Tibial artery (tissue), 4 donors: ENCODE measurements at regions not wholly inside any gene's neighbourhood (a gene's known extent, or its start where the extent isn't known, plus 50 kb on each side); places are given as distances from the start of the nearest gene placed in this dataset.

Source experiments
- DNase-seq, 2 donors: peaks; one replicate each; pipeline ENCODE4 v3.0.0-alpha.2; 2019
- H3K27ac ChIP-seq, 2 donors: fragments of 200-600 bp; sonication (generic) in 1 of 2; 1 replicate in 1 of 2; 2 replicates in 1 of 2; pipeline ENCODE4 v1.5.1; 2018 to 2019; ENCODE audit warnings: mild to moderate bottlenecking in 1 of 2
- H3K27me3 ChIP-seq, 2 donors: fragments of 200-600 bp; sonication (generic) in 1 of 2; one replicate each; pipeline versions ENCODE4 v1.5.1 to v1.6.0; 2016 to 2019
- H3K36me3 ChIP-seq, 3 donors: fragments of 200-600 bp; sonication (generic) in 2 of 3; one replicate each; pipeline ENCODE4 v1.5.1; 2016 to 2019; ENCODE audit warnings: mild to moderate bottlenecking in 2 of 3
- H3K4me1 ChIP-seq, 4 donors: fragments of 200-600 bp; sonication (generic) in 2 of 4; 1 replicate in 3 of 4; 2 replicates in 1 of 4; pipeline ENCODE4 v1.5.1; 2016 to 2019
- H3K4me3 ChIP-seq, 2 donors: fragments of 200-600 bp; sonication (generic) in 1 of 2; 1 replicate in 1 of 2; 2 replicates in 1 of 2; pipeline ENCODE4 v1.5.1; 2018 to 2019; ENCODE audit warnings: mild to moderate bottlenecking in 2 of 2
- H3K9me3 ChIP-seq, 3 donors: fragments of 200-600 bp; sonication (generic) in 1 of 3; one replicate each; pipeline ENCODE4 v1.5.1; 2016 to 2019
- intact Hi-C: fragments of 100-400 bp; cut with DNase I; formaldehyde crosslinking; loops from one replicate; pipeline ENCODE4 v1.15.0; 2023; ENCODE audit warnings: low total_unique reads
- TF ChIP-seq, protein P1 (sequence below), 2 experiments: fragments of 200-600 bp in 1 of 2; fragments of 450-650 bp in 1 of 2; IDR thresholded peaks; one replicate each; pipeline ENCODE4 v1.5.1; 2017 to 2019; ENCODE audit warnings: antibody characterized with exemption in 2 of 2, mild to moderate bottlenecking in 1 of 2, moderate library complexity in 1 of 2

DNA sequence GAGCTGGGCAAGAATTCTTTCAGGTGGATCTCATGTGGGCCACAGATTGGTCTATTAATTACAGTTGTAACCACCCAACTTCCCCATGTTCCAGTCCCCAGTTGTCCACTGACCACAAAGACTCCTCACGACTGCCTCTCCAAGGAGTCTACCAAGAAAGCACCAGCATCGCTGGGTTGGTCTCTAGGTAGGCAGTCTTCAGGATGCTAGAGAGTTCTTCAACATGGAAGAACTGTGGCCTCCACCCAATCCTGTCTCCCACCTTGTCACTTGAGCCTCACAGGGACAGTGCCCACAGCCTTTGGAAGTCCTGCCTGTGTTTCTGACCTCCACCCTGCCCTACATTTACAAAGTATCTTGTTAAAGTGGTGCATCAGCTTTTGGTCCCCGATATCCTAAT, 184.7 kb upstream of the FN1 start:
- H3K4me1 ChIP-seq, result peaks cover 0 to 59% (median 11%) of the 10 kb centered on the region in 4 donors
- TF ChIP-seq, protein P1, sequence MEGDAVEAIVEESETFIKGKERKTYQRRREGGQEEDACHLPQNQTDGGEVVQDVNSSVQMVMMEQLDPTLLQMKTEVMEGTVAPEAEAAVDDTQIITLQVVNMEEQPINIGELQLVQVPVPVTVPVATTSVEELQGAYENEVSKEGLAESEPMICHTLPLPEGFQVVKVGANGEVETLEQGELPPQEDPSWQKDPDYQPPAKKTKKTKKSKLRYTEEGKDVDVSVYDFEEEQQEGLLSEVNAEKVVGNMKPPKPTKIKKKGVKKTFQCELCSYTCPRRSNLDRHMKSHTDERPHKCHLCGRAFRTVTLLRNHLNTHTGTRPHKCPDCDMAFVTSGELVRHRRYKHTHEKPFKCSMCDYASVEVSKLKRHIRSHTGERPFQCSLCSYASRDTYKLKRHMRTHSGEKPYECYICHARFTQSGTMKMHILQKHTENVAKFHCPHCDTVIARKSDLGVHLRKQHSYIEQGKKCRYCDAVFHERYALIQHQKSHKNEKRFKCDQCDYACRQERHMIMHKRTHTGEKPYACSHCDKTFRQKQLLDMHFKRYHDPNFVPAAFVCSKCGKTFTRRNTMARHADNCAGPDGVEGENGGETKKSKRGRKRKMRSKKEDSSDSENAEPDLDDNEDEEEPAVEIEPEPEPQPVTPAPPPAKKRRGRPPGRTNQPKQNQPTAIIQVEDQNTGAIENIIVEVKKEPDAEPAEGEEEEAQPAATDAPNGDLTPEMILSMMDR (IDR thresholded peaks at IDR 0.05), result no peak
- H3K36me3 ChIP-seq, result no peaks in the 10 kb centered on the region
- peak overlapping the region in 1 of 2 donors; percentile 79 for H3K27ac ChIP-seq
- no peaks in the 10 kb centered on the region for H3K9me3 ChIP-seq
- no peak for DNase-seq
- intact Hi-C loops, result no loop called here
- no peaks in the 10 kb centered on the region for H3K27me3 ChIP-seq
- no peak overlapping the region for H3K4me3 ChIP-seq

DNA sequence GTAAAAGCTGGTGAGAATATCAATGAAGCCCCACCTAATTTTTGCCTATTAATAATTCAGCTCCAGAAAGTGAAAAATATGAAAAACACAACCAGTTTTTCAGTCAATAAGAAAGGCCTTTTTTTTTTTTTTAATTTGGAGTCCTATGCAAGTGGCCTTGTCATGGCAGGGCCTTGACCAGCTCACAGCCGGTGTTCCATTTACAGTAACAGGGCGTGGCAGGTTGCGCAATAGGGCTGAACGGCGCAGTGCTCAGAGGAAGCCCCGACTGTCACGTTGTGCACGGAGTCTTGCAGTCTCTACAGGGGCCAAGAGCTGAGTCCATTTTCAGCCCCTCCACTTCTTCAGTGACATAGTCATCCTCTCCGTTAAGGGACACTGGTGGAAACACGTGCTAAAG, 184.1 kb upstream of the FN1 start:
- TF ChIP-seq, protein P1 (IDR thresholded peaks at IDR 0.05), result no peak
- Histone ChIP-seq H3K4me1 (peaks cover 0 to 53% (median 7%) of the 10 kb centered on the region in 4 donors), H3K27me3 (no peaks in the 10 kb centered on the region), H3K27ac (no peak overlapping the region), H3K9me3 (no peaks in the 10 kb centered on the region), H3K36me3 (no peaks in the 10 kb centered on the region), H3K4me3 (no peak overlapping the region)
- intact Hi-C loops, result loop anchor here (10.0 kb wide), 1 partner anchor 85 kb away; no protein-coding TSS in a partner anchor
- DNase-seq, result no peak

DNA sequence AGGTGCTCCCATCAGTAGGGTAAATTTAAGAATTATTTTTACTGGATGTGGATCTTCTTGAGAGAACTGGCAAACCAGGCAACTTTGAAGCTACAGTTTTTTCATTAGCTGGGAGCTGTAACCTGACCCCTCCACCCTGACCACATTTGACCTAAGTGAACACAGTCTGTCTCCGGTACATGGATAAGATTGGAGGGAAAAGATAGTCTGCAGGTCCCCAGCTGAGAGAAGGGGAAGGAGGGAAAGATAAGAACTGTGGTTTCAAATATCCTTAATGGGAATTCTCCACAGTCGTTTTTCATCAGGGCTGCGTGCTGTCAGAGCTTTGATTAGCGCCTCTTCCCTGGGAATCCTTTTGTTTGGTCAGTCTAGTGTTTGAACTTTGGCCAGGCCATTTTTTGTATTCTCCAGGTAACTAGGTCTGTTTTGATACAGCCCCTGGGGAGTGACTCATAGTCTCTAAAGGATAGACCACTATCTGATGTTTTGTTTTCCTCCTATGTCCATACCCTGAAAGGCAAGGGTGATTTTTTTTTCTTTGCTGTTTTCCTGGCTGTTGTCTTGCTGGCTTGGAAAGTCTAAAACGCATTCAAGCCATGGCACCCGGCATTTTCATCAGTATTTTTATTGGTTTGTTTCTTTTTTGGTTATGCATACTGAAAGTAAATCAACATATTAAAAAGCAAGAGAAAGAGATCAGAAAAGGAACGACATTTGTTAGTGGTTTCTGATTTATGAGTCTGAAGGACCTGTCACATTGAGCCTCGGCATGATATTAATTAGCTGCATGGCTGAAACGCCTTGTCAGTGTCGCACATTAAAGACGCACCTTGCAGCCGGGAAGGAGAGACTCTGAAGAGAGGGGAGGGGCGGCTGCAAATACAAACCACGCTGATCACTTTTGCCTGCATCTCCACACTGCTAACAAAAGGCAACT, 183.4 kb upstream of the FN1 start:
- peak overlapping the region in 1 of 2 donors; percentile 6 for H3K27ac ChIP-seq
- TF ChIP-seq, protein P1 (IDR thresholded peaks at IDR 0.05), result no peak
- no peaks in the 10 kb centered on the region for H3K9me3 ChIP-seq
- H3K4me1 ChIP-seq, result peaks cover 0 to 48% (median 5%) of the 10 kb centered on the region in 4 donors
- H3K36me3 ChIP-seq, result no peaks in the 10 kb centered on the region
- intact Hi-C loops, result loop anchor here (10.0 kb wide), 1 partner anchor 86 kb away; no protein-coding TSS in a partner anchor
- no peak for DNase-seq
- H3K4me3 ChIP-seq, result no peak overlapping the region
- no peaks in the 10 kb centered on the region for H3K27me3 ChIP-seq

DNA sequence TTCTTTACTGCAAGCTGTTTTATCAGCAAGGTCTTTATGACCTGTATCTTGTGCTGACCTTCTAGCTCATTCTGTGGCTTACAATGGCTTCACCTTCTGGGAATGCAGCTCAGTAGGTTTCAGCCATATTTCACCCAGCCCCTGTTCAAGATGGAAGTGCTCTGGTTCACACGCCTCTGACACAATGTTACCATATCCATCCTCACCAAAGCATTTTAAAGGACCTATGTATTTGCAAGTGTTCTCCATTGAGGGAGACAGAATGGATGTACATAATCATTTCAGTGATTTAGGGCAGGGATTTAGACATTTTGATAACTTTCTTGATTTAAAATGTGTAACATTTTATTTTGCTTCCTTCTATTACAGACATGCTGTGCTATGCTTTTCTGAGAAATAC, 182.3 kb upstream of the FN1 start:
- Histone ChIP-seq H3K27me3 (no peaks in the 10 kb centered on the region), H3K4me1 (peaks cover 0 to 40% (median 5%) of the 10 kb centered on the region in 4 donors), H3K9me3 (no peaks in the 10 kb centered on the region), H3K36me3 (no peaks in the 10 kb centered on the region), H3K27ac (no peak overlapping the region), H3K4me3 (no peak overlapping the region)
- TF ChIP-seq, protein P1 (IDR thresholded peaks at IDR 0.05), result no peak
- no peak for DNase-seq
- intact Hi-C loops, result loop anchor here (10.0 kb wide), 1 partner anchor 87 kb away; no protein-coding TSS in a partner anchor

DNA sequence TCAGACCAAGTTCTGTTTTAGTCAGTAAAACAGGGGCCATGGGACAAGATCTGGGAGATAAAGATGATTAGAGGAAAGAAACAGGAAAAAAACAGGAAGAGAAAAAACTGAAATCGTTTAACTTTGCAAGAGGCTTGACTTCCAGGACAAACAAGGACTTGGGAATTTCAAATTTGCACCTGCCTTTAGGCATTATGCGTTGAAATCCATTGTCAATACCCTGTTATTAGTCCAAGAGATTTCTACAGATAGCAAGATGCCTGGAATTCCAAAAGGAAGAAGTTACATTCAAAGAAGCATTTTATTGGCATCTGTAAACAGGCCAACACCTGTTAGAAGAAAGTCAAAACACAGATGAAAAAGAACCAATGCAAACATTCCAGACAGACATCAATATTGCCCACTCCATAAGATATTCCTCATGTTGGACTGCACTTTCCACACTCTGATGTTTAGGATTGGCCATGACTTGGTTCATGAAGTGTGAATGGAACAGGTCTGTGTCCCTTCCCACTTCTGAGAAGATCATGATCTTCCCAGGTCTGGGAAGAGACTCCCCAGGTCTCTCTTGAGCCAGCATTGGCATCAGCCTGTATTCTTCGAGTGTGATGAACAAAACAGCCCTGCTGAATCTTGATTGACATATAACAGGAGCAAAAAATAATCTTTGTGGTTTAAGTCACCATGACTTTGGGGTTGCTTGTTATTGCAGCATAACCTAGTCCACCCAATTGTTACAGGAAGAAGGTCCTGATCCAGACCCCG, 181.4 kb upstream of the FN1 start:
- H3K27me3 ChIP-seq, result no peaks in the 10 kb centered on the region
- intact Hi-C loops, result loop anchor here (10.0 kb wide), 1 partner anchor 88 kb away; no protein-coding TSS in a partner anchor
- no peak for DNase-seq
- H3K4me3 ChIP-seq, result no peak overlapping the region
- TF ChIP-seq, protein P1 (IDR thresholded peaks at IDR 0.05), result no peak
- H3K27ac ChIP-seq, result no peak overlapping the region
- no peaks in the 10 kb centered on the region for H3K36me3 ChIP-seq
- H3K9me3 ChIP-seq, result no peaks in the 10 kb centered on the region
- H3K4me1 ChIP-seq, result peaks cover 0 to 38% (median 5%) of the 10 kb centered on the region in 4 donors
